PC-9 (cell line): ENCODE measurements at regions not wholly inside any gene's neighbourhood (a gene's known extent, or its start where the extent isn't known, plus 50 kb on each side); places are given as distances from the start of the nearest gene placed in this dataset.

Experiments used
- CTCF ChIP-seq: fragments of 200-600 bp; sonication (generic); conservative IDR thresholded peaks from 2 replicates; pipeline ENCODE4 v1.6.1; 2017; ENCODE audit warnings: mixed run types, antibody characterized with exemption, mild to moderate bottlenecking, moderate library complexity
- EZH2 ChIP-seq: fragments of 200-600 bp; sonication (generic); IDR thresholded peaks from 2 replicates; pipeline ENCODE4 v1.8.0; 2017; ENCODE audit warnings: antibody characterized with exemption, low read depth

GRCh38 chr18:35842536-35842935 lies 129.9 kb upstream of the RMP24 start:
- TF ChIP-seq CTCF = no peak
- no peak for TF ChIP-seq EZH2
